ENCODE measurements at regions not wholly inside any gene's neighbourhood (a gene's known extent, or its start where the extent isn't known, plus 50 kb on each side); places are given as distances from the start of the nearest gene placed in this dataset.

DNA sequence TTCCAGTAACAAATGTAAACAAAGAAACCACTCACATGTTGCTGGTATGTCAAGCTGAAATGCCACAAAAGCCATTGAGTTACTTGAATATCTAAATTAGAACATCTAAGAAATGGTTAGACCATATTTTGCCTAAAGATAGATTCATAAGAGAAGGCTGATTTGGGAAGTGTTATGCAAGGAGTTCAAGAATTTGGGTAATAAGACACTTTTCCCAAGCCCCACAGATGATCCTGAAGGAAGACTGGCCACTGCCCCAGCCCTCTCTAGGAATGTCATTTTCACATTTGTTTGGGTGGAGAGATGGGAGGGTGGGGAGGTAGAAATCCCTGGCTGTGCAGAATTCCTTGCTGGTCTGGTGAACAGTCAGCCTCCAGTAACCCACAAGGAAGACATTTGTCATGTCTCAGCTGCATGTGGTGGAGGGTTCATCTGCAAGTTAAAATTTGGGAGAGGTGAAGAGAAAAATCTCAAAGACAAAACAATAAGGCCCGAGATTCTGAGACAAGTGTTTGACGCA is 427.2 kb upstream of the KLF6 start:
- Histone ChIP-seq H2AFZ (ENCODE audit: insufficient read depth, low read depth, low read length, poor library complexity, severe bottlenecking) (no peak overlapping the region), H3K9me3 (ENCODE audit: control extremely low read depth in 1 of 3, control insufficient read depth in 2 of 3, insufficient read depth in 1 of 3, low read length in 2 of 3) (no peaks in the 10 kb centered on the region), H3K9ac (ENCODE audit: low read length) (no peak overlapping the region), H3K36me3 (replicated peaks in 1 of 2; ENCODE audit: control extremely low read depth in 1 of 2, control insufficient read depth in 1 of 2, extremely low read depth in 1 of 2, insufficient read depth in 2 of 2, low read length in 1 of 2) (no peaks in the 10 kb centered on the region), H3K79me2 (ENCODE audit: control insufficient read depth, insufficient read depth, low read length) (no peaks in the 10 kb centered on the region), H3K27me3 (replicated peaks in 1 of 4; ENCODE audit: control extremely low read depth in 1 of 4, control insufficient read depth in 3 of 4, insufficient read depth in 4 of 4, low read length in 3 of 4) (no peaks in the 10 kb centered on the region), H3K4me1 (ENCODE audit: control insufficient read depth in 2 of 2, insufficient read depth in 2 of 2, low read length in 2 of 2) (no peaks in the 10 kb centered on the region), H4K20me1 (ENCODE audit: control insufficient read depth, insufficient read depth, low read length, poor library complexity, severe bottlenecking) (no peaks in the 10 kb centered on the region), H3K4me2 (replicated peaks; ENCODE audit: low read depth, low read length, poor library complexity, severe bottlenecking) (no peak overlapping the region), H3K27ac (ENCODE audit: low read length in 2 of 2) (no peak overlapping the region), H3K4me3 (ENCODE audit: control extremely low read depth in 1 of 5, extremely low read depth in 1 of 5, insufficient read depth in 1 of 5, low read depth in 2 of 5, low read length in 4 of 5) (no peak overlapping the region)
- WGBS (ENCODE audit: insufficient coverage): 100% methylated on average over 1 of the region's 2 CpGs
- intact Hi-C loops (cut with micrococcal nuclease): no loop called here
- ATAC-seq (ENCODE audit: low read depth) (no peak), DNase-seq (no peak)
- H3K4me3 Mint-ChIP-seq: no peak overlapping the region
- ChIA-PET CTCF (no interaction called here), POLR2A (no interaction called here)
- no peaks in the 10 kb centered on the region for H3K9me3 Mint-ChIP-seq (ENCODE audit: insufficient read depth)
- peaks cover 13% of the 10 kb centered on the region for H3K27me3 Mint-ChIP-seq
- no peak overlapping the region for H3K27ac Mint-ChIP-seq
- H3K4me1 Mint-ChIP-seq: peaks cover 2% of the 10 kb centered on the region
- TF ChIP-seq, protein P1, sequence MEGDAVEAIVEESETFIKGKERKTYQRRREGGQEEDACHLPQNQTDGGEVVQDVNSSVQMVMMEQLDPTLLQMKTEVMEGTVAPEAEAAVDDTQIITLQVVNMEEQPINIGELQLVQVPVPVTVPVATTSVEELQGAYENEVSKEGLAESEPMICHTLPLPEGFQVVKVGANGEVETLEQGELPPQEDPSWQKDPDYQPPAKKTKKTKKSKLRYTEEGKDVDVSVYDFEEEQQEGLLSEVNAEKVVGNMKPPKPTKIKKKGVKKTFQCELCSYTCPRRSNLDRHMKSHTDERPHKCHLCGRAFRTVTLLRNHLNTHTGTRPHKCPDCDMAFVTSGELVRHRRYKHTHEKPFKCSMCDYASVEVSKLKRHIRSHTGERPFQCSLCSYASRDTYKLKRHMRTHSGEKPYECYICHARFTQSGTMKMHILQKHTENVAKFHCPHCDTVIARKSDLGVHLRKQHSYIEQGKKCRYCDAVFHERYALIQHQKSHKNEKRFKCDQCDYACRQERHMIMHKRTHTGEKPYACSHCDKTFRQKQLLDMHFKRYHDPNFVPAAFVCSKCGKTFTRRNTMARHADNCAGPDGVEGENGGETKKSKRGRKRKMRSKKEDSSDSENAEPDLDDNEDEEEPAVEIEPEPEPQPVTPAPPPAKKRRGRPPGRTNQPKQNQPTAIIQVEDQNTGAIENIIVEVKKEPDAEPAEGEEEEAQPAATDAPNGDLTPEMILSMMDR (IDR thresholded peaks at IDR 0.05): no peak
- TF ChIP-seq EZH2 (IDR thresholded peaks at IDR 0.05; ENCODE audit: borderline replicate concordance, insufficient read depth, low read depth, low read length, poor library complexity, severe bottlenecking): no peak

GRCh38 chr10:4208499-4208898 is 423.5 kb upstream of the KLF6 start:
- Histone ChIP-seq H3K4me2 (replicated peaks; ENCODE audit: low read depth, low read length, poor library complexity, severe bottlenecking) (no peak overlapping the region), H3K79me2 (ENCODE audit: control insufficient read depth, insufficient read depth, low read length) (no peaks in the 10 kb centered on the region), H4K20me1 (ENCODE audit: control insufficient read depth, insufficient read depth, low read length, poor library complexity, severe bottlenecking) (no peaks in the 10 kb centered on the region), H3K27me3 (replicated peaks in 1 of 4; ENCODE audit: control extremely low read depth in 1 of 4, control insufficient read depth in 3 of 4, insufficient read depth in 4 of 4, low read length in 3 of 4) (no peaks in the 10 kb centered on the region), H3K4me3 (ENCODE audit: control extremely low read depth in 1 of 5, extremely low read depth in 1 of 5, insufficient read depth in 1 of 5, low read depth in 2 of 5, low read length in 4 of 5) (no peak overlapping the region), H3K27ac (ENCODE audit: low read length in 2 of 2) (no peak overlapping the region), H3K4me1 (ENCODE audit: control insufficient read depth in 2 of 2, insufficient read depth in 2 of 2, low read length in 2 of 2) (no peaks in the 10 kb centered on the region), H3K9me3 (ENCODE audit: control extremely low read depth in 1 of 3, control insufficient read depth in 2 of 3, insufficient read depth in 1 of 3, low read length in 2 of 3) (peaks cover 0 to 3% (median 0%) of the 10 kb centered on the region in 3 donors), H2AFZ (ENCODE audit: insufficient read depth, low read depth, low read length, poor library complexity, severe bottlenecking) (no peak overlapping the region), H3K9ac (ENCODE audit: low read length) (no peak overlapping the region), H3K36me3 (replicated peaks in 1 of 2; ENCODE audit: control extremely low read depth in 1 of 2, control insufficient read depth in 1 of 2, extremely low read depth in 1 of 2, insufficient read depth in 2 of 2, low read length in 1 of 2) (no peaks in the 10 kb centered on the region)
- no peak for ATAC-seq (ENCODE audit: low read depth)
- no peaks in the 10 kb centered on the region for H3K4me1 Mint-ChIP-seq
- no peak overlapping the region for H3K27ac Mint-ChIP-seq
- DNase-seq: no peak
- H3K4me3 Mint-ChIP-seq: no peak overlapping the region
- no peaks in the 10 kb centered on the region for H3K9me3 Mint-ChIP-seq (ENCODE audit: insufficient read depth)
- TF ChIP-seq EZH2 (IDR thresholded peaks at IDR 0.05; ENCODE audit: borderline replicate concordance, insufficient read depth, low read depth, low read length, poor library complexity, severe bottlenecking): no peak
- TF ChIP-seq, protein P1 (IDR thresholded peaks at IDR 0.05): no peak
- intact Hi-C loops (cut with micrococcal nuclease): no loop called here
- POLR2A ChIA-PET: no interaction called here
- no CpG with 5 or more reads among the region's 5 CpGs for WGBS (ENCODE audit: insufficient coverage)
- H3K27me3 Mint-ChIP-seq: peaks cover 23% of the 10 kb centered on the region
- CTCF ChIA-PET: no interaction called here

Measured in B cell (primary cell).